Stimulated activated CD4-positive, alpha-beta T cell treated with anti-CD3 and anti-CD28 coated beads, Interleukin-4, amount 100 ng/mL, for 1 hour (primary cell): ENCODE measurements at regions not wholly inside any gene's neighbourhood (a gene's known extent, or its start where the extent isn't known, plus 50 kb on each side); places are given as distances from the start of the nearest gene placed in this dataset.
"Not testable (repeated sequence)": the region's sequence is repeated elsewhere in the genome, so short reads cannot be mapped to it uniquely, and the experiment has no call there.

Experiments used
- DNase-seq: peaks from one replicate; pipeline ENCODE4 v3.0.0-alpha.2; 2020

DNA sequence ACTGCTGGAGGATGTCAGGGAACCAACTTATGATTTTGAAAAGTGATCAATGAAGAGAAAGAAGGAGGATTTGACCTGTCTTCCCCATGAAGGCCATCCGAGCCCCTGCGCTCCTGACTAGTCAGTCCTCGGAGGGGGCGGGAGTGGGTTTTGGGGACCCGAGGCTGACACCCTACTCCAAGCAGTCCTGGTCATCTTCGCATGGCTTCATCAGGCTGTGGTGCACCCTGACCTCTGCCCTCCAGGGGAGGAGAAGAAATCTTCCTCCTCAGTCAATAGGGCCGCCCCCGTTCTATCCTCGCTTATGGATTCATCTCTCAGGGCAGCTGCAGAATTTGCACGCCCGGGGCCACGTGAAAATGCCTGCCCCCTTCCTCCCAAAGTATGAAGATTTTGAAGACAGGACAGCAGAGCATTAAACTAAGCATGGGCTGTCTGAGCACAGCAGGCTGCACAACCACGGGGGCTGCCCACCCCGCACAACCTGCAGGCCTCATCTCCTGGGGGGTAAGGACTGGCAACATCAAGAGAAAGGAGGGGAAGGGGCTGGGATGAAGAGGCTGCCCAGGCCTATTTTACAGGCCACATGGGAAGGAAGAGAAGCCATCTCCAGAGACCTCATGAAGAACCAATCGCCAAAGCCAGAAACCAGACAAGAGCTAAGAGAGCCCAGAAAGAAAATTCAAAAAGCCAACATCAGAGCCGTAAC is 138.1 kb upstream of the PHACTR3 start:
- DNase-seq: no peak

DNA sequence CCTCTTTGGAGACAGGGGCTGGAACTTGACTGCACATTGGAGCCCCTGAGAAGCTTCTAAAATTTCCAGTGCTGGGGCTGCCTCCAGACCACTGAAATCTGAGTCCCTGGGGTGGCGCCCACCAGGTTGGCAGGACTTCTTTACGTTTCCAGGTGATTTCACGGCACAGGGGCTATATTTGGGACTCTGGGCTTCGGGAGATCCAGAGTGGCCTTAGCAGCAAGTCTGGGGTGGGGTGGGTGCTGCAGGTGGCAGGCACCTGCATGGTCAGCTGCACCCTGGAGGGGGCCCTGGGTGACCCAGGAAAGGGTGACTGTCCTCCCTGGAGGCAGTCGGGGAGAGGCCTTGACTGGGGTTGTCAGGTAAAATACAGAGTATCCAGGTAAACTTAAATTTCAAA is 135.5 kb upstream of the PHACTR3 start:
- DNase-seq: no peak

DNA sequence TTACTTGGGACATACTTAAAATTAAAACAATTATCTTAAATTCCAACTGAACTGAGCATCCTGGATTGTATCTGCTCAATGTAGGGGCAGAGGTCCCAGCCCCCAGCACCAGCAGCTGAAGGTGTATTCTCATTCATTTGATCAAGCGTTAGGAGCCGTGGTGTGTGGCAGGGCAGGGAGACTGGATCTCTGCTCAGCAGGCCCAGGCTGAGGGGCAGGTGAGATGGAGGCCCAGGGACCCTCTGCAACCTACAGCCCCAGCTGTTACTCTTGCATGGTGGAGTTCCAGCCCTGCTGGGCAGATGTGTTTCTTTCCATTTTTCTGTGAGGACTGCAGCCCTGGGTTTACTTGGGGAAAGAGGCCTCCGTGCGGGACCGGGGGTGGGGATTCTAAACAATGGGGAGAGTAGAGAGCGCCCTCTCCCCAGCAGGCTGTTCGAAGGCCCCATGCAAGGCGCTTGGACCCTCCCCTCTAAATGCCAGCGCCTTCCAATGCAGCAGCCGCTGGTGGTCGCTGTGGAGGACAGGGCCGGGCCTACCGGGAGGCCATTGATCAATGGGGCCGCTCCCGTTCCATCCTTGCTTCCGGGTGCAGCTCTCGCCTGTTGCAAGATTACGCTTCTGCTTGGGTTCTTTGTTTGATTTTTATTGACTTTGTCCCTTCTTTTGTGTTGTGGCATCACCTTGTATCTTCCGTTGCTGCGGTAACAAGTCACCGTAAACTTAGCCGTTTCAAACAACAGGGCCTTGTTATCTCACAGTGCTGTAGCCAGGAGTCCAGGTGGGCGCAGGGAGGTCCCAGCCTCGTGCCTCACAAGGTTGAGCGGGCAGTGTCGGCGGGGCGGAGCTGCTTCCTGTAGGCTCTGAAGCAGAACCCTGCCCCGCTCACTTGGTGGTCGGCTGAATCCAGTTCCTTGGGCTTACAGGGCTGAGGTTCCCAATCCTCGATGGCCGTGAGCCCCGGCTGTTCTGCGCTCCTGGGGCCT is 134.8 kb upstream of the PHACTR3 start:
- no peak for DNase-seq

DNA sequence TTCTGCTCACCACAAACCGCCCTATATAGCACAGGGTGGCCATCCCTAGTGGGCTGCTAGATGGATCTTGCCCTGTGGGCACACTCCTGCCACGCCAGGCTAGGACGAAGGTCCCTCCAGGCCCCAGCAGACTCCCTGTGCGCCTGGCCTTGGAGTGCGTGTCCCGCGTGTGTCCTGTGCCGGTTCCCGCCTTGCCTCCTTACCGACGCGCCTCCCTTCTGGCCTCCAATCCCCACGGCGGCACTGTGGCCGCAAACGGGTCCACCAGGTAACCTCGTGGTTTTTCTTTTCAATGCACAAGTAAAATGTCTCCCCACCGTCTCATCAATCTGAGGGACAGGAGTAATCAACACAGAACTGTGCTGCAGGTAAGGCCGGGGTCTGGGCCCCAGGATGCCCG is 133.8 kb upstream of the PHACTR3 start:
- no peak for DNase-seq

DNA sequence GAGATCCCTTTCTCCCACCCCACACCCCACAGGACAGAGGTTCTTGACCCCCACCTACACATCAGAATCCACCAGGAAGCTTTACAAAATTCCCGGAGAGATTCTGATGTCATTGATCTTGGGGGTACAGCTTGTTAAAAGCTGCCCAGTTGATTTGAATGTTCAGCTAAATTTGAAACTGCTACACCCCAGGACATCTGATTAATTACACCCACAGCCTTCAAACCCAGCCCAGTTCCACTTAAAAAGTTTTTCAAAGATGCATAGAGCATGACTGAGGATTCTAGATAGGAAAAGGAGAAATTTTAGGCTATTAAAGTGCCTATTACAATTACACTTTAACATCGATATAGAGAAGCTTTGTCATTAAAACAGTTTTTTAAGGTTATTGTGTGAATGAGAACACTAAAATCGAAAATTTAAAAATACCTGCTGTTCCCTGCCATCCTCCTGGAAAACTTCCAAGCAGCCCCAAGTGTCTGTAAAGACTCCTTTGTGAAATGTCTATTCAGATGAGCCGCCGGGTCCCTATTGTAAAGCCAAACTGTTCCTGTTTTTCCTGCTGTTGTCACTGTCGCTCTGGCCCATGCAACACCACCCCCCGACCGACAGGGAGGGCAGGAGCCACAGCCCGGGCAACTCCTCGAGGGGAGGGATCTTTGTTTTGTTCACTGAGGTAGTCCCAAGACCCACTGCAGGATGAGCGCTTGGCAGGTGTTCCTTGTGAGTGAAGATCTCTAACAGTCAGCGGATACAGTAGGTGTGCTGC is 132.5 kb upstream of the PHACTR3 start:
- no peak for DNase-seq

DNA sequence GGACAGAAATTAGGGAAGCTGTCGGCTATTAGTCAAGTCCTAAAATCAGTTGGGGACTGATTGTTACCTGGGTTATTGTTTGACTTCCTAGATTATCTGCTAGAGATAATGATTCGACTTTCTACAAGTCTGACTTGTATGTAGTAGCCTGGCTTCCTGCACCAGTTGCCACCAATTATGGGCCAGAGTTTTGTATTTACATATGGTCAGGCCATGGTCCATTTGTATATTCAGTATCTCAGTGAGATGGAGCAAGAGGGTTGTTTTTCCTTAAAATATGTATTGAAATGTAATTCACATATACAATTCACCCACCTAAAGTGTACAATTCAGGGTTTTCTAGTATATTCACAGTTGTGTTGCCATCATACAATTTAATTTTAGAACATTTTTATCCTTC is 130.6 kb upstream of the PHACTR3 start:
- no peak for DNase-seq

DNA sequence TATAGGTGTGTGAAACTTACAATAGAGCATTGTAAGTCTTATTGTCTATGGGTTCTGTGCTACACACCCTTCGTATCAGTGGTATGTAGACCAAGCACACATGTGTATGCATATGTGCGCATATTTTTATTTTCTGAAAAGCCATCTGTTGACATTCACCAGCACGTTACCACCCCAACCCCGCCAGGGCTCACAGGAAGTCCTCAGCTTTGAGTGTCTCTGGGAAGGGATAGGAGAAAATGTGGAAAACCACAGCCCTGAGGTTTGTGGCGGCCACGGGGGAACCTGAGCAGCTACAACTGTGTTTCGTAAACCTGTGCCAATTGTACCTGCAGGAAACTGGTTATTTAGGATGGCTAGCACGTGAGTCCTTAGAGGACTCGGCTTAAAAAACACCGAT is 123.3 kb upstream of the PHACTR3 start:
- DNase-seq: no peak

DNA sequence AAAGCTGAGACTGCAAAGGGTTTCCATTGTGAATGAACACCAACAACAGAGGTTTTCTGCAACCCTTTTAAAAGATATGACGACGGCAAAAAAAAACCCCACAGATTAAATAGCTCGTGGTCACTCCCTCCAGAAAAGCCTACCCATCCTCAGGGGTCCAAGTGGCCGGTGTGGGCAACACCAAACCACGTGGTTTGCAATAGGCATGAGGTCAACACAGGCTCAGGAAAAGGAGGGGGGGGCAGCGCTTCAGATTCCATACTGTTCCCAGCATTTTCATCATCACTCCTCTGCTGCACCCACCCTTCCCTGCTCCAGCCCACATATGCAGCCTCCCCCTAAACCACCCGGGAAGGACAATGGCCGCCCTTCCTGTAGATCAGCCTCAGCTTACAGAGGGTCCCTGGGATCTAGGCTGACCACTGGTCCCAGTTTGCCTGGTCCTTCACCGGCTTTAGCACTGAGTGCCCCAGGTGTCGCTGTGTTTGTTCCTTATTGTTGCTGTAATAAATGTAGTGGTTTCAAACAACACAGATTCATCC is 122.8 kb upstream of the PHACTR3 start:
- no peak for DNase-seq

DNA sequence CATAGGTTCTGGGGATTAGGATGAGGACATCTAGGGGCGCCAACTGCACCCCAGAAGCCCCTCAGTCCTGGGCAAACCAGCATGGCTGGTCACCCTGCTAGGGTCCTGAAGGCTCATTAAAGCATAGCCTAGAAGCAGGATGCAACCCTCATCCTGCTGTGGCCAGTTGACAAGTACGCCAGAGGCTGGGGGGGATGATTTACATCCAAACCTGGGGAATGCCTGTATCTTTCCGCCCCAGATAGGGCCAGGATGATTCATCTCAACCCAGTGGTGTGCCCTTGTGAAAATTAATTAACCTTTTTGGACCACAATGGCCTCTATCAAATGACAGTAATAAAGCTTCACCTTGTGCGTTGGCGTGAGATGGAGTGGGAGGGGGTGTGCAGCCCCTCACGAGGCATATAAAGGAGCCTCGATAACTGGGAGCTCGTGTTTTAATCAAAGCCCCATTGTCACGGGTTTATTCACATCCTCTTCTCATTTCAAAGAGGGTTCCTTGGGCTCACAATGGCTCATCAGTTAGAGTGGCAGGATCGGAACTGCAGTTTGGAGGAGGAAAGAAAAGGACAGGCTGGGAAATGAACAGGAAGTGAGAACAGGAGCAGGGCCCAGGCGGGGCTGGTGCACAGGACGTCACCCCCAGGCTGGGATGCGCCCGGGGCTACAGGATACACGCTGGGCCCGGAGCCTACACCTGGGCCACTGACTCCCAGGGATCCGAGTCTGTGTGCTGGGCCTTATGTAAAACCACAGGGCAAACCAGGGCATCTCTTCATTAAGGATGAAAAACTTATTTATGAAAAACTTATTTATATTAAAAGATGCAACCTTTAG is 121.8 kb upstream of the PHACTR3 start:
- no peak for DNase-seq

DNA sequence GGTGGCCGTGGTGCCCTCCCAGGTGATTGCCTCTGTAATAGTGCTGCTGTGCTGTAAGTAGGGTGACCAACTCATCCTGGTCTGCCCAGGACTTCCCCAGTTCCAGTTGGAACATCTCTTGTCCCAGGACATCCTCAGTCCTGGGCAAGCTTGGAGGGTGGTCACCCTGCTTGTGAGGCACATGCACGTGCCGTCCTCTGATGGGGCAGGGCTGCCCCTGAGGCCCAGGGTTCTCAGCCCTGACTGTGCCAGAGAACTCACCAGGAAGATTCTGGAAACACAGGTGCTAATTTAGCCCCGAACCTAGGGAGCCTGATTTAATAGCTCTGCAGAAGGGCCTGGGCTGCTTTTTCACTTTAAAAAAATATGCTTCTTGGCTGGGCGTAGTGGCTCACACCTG is 120.9 kb upstream of the PHACTR3 start:
- DNase-seq: no peak

DNA sequence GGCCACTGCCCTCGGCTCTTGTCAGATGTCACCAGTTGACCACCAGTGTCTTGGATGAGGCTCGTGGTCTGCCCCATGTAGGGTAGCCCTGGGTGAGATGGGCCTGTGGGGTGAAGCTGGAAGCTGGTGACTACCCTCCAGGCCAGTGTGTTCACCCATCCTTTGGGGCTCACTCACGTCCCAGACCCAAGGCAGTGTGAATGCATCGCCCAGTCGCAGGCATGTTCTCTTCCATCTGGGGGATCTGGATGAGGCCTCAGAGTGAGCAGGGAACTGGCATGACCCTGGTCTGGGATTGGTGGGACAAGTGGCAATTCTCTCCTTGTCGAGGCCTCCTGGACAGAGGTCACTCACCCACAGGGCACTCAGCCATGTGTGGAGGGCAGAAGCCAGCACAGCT is 120.1 kb upstream of the PHACTR3 start:
- DNase-seq: no peak

DNA sequence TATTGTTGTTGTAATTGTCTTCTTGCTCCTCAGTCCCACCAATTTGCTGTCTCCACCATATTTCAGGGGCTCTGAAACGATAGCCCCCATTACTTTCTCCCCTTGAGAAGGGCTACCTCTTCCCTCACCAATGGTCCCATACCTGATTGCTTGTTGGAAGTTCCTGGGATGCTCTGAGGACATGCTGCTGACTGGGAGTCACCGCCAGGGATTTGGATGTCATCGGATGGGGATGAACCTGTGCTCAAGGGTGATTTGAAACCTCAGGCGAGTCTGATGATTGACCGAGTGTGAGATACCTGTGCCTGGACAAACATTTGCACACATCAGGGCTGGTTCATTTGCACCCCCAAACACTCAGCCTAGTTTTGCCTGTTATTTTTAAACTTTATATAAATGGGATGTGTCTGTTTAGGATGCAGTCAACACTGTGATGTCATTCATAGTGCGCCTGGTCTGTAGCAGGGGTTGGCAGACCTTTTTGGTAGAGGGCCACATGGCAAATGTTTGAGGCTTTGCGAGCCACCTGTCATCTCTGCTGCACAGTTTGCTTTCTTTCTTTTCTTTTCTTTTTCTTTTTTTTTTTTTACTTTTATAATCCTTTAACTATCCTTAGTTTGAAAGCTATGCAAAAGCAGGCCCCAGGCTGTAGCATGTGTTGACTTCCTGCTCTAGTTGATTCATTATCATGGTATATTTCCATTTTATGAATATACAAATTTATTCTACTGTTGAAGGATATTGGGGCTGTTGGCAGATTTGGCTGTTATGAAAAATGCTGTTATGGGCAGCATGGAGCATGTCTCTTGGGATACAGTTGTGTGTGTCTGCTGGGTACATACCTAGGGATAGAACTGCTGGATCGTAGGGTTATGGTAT is 118.5 kb upstream of the PHACTR3 start:
- no peak for DNase-seq

DNA sequence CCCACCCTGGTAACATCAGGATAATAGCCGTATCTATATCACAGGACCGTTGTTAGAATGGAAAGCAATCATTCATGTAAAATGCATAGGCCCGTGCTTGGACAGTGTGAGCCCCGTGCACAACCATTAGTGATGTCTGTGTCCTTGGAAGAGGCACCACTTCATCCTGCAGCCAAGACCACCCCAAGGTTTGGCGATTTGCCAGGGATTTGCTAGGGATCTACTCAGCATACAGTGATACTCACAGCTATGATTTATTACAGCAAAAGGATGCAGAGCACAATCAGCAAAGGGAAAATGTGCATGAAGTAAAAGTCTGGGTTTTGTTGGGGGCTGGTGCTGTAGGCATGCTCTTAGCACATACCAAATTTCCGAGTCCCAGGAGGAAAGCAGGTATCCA is 115.9 kb upstream of the PHACTR3 start:
- not testable (repeated sequence) for DNase-seq

DNA sequence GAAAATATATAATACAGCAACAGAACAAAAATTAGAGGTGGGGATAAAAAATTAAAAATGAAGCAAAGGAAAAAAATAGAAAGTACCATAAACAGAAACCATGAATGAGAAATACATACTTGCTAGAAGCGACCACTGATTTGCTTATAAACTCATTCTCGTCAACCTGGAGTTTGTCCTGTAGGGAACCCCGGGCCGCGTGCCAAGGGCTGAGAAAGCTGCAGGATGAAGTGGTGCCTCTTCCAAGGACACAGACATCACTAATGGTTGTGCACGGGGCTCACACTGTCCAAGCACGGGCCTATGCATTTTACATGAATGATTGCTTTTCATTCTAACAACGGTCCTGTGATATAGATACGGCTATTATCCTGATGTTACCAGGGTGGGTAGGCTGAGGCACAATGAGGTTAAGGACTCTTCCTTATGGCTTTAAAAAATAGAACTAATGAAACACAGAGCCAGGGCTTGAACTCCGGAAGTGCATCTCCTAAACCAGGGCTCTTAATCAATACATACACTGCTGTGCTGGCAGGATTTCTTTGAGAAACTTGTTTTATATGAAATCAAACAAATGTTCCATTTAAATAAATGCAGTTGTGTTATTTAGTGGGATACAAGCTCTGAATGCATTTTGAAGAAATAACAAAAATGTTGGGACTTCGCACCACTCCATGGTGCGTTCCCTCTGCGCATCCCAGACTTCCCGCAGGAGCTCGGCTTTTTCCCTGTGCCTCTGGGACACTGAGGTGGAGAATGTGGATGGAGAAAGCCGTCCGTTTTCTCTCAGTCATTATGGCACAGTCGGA is 113.9 kb upstream of the PHACTR3 start:
- DNase-seq: not testable (repeated sequence)

DNA sequence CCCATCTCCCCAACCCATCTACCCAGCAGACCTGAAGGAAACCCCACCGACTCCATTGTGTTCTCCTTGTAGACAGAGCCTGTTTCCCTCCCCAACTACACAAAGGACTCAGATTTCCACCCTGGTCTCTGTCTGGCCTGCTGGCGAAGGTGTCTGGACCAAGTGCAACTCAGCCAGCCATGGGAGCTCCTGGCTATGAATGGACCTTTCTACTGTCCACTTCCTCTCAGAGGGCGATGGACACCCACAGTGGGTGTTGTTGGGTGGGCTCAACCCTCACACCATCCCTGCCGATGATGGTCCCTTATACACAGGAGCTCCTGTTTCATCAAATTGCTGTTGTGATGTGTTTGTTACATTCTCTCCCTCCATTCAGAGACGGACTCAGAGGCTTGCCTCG is 112.5 kb upstream of the PHACTR3 start:
- DNase-seq: no peak

DNA sequence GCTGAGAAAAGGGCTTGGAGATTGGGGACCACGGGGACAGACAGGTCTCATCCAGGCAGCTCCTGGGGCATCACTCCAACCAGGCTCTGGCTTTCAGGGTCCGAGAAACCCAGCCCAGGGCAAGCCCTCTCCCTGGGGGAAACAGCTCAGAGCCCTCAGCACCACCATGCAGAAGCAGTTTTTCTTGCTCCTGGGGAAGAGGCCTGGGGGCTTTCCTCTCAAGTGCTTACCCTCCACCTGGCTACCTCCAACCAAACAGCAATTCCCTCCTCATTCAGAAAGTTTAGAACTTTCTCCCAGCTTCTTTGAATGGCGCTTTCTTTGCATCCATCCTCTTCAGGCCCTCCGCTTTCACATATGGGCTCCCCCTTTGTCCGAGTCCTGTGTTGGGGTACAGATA is 110.4 kb upstream of the PHACTR3 start:
- DNase-seq: no peak

DNA sequence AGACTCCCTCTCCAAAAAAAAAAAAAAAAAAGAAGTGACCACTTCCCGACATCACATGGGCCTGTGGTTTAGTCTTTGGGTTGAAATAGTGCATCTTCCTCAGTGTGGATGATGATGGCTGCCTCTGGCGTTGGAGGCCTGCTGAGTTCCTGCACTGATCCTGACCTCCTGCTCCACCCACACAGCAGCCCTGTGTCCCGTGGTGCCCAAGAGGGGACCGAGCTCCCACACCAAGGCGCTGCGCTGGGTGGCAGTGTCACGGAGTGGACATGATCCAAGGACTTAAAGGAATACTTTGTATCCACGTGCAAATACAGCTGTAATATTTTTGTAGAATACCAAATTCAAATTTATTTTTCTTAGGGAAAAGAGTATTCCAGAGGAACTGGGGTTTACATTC is 109.2 kb upstream of the PHACTR3 start:
- DNase-seq: no peak

DNA sequence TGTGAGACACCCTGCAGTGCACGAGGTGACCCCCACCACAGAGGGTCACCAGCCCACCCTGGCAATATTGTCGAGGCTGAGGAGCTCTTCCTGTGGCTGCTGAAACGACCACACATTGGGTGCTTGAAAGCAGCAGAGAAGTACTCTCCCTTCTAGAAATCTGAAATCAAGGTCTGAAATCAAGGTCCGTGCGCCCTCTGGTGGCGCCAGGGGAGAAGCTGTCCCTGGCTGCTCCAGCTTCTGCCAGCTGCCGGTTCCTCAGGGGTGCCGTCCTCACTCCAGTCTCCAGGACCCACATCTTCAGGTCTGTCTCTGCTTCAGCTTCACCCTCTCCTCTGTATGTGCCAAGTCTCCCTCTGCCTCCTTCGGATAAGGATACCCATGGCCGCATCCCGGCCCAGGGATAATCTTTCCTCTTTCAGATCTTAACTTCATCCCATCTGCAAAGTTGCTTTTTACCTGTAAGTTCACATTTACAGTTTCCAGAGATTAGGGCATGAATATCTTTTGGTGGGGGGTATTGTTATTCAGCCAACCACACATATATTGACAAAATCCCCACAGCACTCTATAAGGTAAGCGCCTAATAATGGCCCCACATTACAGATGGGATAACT is 108.3 kb upstream of the PHACTR3 start:
- DNase-seq: peak; percentile 71

DNA sequence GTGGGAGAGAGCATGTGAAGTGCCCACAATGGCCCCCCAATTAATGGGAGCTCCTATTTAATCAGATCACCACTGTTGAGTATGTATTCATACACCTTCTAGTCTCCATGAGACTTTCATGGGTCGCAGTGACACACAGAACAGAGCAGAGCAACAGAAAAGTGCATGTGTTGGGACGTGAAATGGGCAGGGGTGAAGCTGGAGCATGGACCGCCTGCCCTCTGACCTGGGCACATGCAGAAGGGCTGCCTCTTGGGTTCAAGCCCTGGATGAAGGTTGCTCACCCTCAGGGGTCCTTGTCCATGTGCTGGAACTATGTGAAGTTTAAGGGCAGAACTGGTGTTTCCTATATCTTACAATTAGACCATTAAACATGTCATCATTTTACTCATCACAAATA is 106.0 kb upstream of the PHACTR3 start:
- no peak for DNase-seq

DNA sequence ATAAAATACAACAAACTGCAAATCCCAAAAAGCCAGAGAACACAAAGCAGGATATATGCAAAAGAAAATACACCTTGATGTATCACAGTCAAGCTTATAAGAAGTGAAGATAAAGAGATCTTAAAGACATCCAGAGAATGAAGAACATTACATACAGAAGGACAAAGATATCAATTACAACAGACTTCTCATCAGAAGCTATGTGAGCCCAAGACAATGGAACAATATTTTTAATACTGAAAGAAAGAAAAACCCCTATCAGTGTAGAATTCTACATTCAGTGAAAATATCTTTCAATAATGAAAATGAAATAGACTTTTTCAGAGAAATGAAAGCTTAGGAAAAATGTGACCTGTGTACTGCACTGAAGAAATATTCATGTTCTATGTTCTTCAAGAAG is 104.5 kb upstream of the PHACTR3 start:
- no peak for DNase-seq
